ENCODE measurements at regions not wholly inside any gene's neighbourhood (a gene's known extent, or its start where the extent isn't known, plus 50 kb on each side); places are given as distances from the start of the nearest gene placed in this dataset.

DNA sequence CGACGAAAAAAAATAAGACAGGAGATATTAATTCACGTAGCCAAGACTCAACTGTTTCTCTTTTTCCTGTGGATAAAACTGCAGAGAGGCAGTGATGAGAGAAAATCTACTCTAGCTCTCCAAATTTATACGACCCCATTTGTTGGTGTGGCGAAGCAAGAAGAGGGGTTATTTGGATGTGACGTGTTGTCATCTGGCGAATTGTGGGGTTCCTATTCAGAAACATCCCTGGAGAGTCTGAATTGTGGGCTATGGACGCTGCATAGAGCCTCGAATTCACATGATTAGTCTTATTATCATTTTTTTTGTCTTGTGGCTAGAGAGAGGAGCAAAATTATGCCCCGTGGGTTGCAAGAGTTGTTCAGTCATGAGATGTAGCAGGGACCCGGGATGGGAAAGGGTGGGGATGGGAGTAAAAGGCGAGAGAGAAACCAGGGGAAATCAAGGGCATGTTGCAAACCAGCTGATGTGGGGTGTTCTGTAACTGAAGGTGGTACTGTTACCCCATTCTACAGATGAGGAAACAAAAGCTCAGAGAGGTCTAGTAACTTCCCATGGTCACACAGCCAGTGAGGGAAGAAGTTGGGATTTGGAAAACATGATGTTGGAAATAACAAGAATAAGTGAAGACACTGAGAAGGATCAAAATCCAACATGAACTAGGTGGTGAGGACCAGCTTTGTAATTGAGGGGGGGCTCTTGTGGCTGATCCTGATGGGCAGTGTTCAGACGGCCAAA is 69.2 kb upstream of the SFMBT2 start:
- Histone ChIP-seq H3K27ac (ENCODE audit: low read depth, low read length, poor library complexity, severe bottlenecking) (peak overlapping the region; percentile 83), H3K9me3 (ENCODE audit: low read length) (peaks cover 9% of the 10 kb centered on the region; the same call in 1 of the 2 replicates), H4K20me1 (ENCODE audit: insufficient read depth, low read length) (no peaks in the 10 kb centered on the region), H3K4me1 (ENCODE audit: insufficient read depth, low read length, poor library complexity, severe bottlenecking) (peaks cover 97% of the 10 kb centered on the region), H2AFZ (ENCODE audit: low read length) (peak overlapping the region; percentile 85; the same call in 1 of the 2 replicates), H3K36me3 (ENCODE audit: insufficient read depth, low read length) (peaks cover 6% of the 10 kb centered on the region; the same call in 1 of the 2 replicates), H3K4me3 (ENCODE audit: low read depth, low read length, poor library complexity, severe bottlenecking) (peak overlapping the region; percentile 49), H3K4me2 (ENCODE audit: low read length) (peak overlapping the region; percentile 70), H3K9me2 (ENCODE audit: insufficient read depth, low read length) (no peaks in the 10 kb centered on the region), H3K79me2 (ENCODE audit: insufficient read depth, low read depth, low read length) (no peaks in the 10 kb centered on the region)
- TF ChIP-seq EZH2phosphoT487 (IDR thresholded peaks at IDR 0.05; ENCODE audit: borderline replicate concordance, low read depth, low read length): no peak
- TF ChIP-seq, protein P1, sequence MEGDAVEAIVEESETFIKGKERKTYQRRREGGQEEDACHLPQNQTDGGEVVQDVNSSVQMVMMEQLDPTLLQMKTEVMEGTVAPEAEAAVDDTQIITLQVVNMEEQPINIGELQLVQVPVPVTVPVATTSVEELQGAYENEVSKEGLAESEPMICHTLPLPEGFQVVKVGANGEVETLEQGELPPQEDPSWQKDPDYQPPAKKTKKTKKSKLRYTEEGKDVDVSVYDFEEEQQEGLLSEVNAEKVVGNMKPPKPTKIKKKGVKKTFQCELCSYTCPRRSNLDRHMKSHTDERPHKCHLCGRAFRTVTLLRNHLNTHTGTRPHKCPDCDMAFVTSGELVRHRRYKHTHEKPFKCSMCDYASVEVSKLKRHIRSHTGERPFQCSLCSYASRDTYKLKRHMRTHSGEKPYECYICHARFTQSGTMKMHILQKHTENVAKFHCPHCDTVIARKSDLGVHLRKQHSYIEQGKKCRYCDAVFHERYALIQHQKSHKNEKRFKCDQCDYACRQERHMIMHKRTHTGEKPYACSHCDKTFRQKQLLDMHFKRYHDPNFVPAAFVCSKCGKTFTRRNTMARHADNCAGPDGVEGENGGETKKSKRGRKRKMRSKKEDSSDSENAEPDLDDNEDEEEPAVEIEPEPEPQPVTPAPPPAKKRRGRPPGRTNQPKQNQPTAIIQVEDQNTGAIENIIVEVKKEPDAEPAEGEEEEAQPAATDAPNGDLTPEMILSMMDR (conservative IDR thresholded peaks at IDR 0.05; ENCODE audit: low read length): no peak
- no TSS peak for BruUV-seq (replicated peaks)
- intact Hi-C loops (cut with micrococcal nuclease; ENCODE audit: unreplicated experiment): loop anchor here (1.0 to 10.0 kb wide), 2 partner anchors 8 to 1895 kb away; no protein-coding TSS in a partner anchor
- ChIA-PET CTCF (ENCODE audit: unreplicated experiment) (no interaction called here), POLR2A (interaction anchor here (0.5 to 1.1 kb wide), 4 partner anchors 8 to 44 kb away, joined by 3 to 4 read pairs (median 4); no protein-coding TSS in a partner anchor)
- no peak for DNase-seq (ENCODE audit: low spot score)

DNA sequence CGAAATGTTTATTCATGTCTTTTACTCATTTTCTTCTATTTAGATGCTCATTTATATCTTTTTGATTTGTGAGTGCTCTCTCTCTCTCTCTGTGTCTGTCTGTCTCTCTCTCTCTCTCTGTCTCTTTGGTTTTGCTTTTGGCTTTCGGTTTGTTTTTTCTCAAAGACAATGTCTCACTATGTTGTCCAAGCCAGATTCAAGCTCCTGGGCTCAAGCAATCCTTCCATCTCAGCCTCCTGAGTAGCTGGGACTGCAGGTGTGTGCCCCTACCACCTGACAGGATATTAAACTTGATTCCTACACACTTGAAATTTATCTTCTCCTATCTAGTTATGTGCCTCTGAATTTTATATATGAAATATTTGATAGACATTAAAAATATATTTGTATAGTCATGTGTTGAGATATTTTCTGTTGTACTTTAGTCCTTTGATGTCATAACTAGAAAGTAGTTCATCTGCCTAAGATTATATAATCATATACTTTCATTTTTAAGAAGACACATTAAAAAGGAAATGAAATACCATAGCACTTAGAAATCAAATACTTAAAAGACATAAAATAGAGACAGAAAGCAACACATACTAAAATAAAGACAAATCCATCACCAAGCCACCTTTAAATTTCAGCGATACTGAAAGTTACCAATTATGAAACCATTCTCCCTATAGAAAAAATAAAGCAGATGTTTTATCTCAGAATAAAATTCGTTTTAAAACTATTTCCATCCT is 68.1 kb upstream of the SFMBT2 start:
- DNase-seq (ENCODE audit: low spot score): no peak
- H3K9me3 ChIP-seq (ENCODE audit: low read length): peaks cover 9% of the 10 kb centered on the region; the same call in 1 of the 2 replicates
- no peaks in the 10 kb centered on the region for H4K20me1 ChIP-seq (ENCODE audit: insufficient read depth, low read length)
- H3K79me2 ChIP-seq (ENCODE audit: insufficient read depth, low read depth, low read length): no peaks in the 10 kb centered on the region
- TF ChIP-seq, protein P1 (conservative IDR thresholded peaks at IDR 0.05; ENCODE audit: low read length): no peak
- TF ChIP-seq EZH2phosphoT487 (IDR thresholded peaks at IDR 0.05; ENCODE audit: borderline replicate concordance, low read depth, low read length): no peak
- no peaks in the 10 kb centered on the region for H3K9me2 ChIP-seq (ENCODE audit: insufficient read depth, low read length)
- 0 out of 2 replicates have a peak overlapping the region, but pooled peaks have one; percentile 1 for H2AFZ ChIP-seq (ENCODE audit: low read length)
- H3K4me1 ChIP-seq (ENCODE audit: insufficient read depth, low read length, poor library complexity, severe bottlenecking): peaks cover 97% of the 10 kb centered on the region
- POLR2A ChIA-PET: no interaction called here
- peak overlapping the region; percentile 49 for H3K4me3 ChIP-seq (ENCODE audit: low read depth, low read length, poor library complexity, severe bottlenecking)
- intact Hi-C loops (cut with micrococcal nuclease; ENCODE audit: unreplicated experiment): loop anchor here (10.0 kb wide), 1 partner anchor 1894 kb away; no protein-coding TSS in a partner anchor
- CTCF ChIA-PET (ENCODE audit: unreplicated experiment): no interaction called here
- peak overlapping the region; percentile 83 for H3K27ac ChIP-seq (ENCODE audit: low read depth, low read length, poor library complexity, severe bottlenecking)
- no TSS peak for BruUV-seq (replicated peaks)
- peak overlapping the region; percentile 70 for H3K4me2 ChIP-seq (ENCODE audit: low read length)
- peaks cover 6% of the 10 kb centered on the region; the same call in 1 of the 2 replicates for H3K36me3 ChIP-seq (ENCODE audit: insufficient read depth, low read length)
